PC-3 (cell line): ENCODE measurements at regions not wholly inside any gene's neighbourhood (a gene's known extent, or its start where the extent isn't known, plus 50 kb on each side); places are given as distances from the start of the nearest gene placed in this dataset.

Experiments used
- ATAC-seq: fragments of 200-7000 bp; cut with Tn5 transposase; 2 replicates; pipeline ENCODE4 v1.9.1; 2020; ENCODE audit warnings: mild to moderate bottlenecking, moderate library complexity
- BruUV-seq: library from RNA; stranded (reverse); fragments of 400-500 nt; replicated peaks from 2 replicates; lab custom pipeline; 2021; lab: Mats Ljungman, UMichigan
- CTCF ChIA-PET: fragments of 300-600 bp; sonication (Branson Sonifier 250); formaldehyde crosslinking; loops from one replicate; lab custom pipeline; 2022; ENCODE audit warnings: antibody characterized with exemption; lab: Charles Lee
- POLR2A ChIA-PET: fragments of 300-600 bp; sonication (Branson Sonifier 250); formaldehyde crosslinking; loops from one replicate; lab custom pipeline; 2022; ENCODE audit warnings: antibody characterized with exemption; ENCODE audit not compliant: unreplicated experiment; lab: Charles Lee
- DNase-seq: peaks from one replicate; pipeline ENCODE4 v3.0.0-alpha.2; 2015
- H2AFZ ChIP-seq: fragments of 300-600 bp; sonication (generic); 2 replicates; pipeline ENCODE4 v1.6.0; 2016; ENCODE audit warnings: antibody characterized with exemption, low read length
- H3F3A ChIP-seq: fragments of 300-600 bp; sonication (generic); one replicate; pipeline ENCODE4 v1.6.0; 2017; ENCODE audit warnings: antibody characterized with exemption, low read length, control low read depth, mild to moderate bottlenecking; ENCODE audit not compliant: unreplicated experiment
- H3K27ac ChIP-seq: fragments of 300-600 bp; sonication (generic); 2 replicates; pipeline ENCODE4 v1.5.1; 2016; ENCODE audit warnings: mild to moderate bottlenecking, low read length
- H3K27me3 ChIP-seq: fragments of 300-600 bp; sonication (generic); 2 replicates; pipeline ENCODE4 v1.6.1; 2016; ENCODE audit warnings: low read length, mixed read lengths
- H3K36me3 ChIP-seq: fragments of 300-600 bp; sonication (generic); 2 replicates; pipeline ENCODE4 v1.6.1; 2016; ENCODE audit warnings: low read depth, mixed run types, low read length, mixed read lengths
- H3K4me1 ChIP-seq: fragments of 300-600 bp; sonication (generic); 2 replicates; pipeline ENCODE4 v1.5.1; 2016; ENCODE audit warnings: low read length; ENCODE audit not compliant: insufficient read depth
- H3K4me2 ChIP-seq: fragments of 300-600 bp; sonication (generic); 2 replicates; pipeline ENCODE4 v1.6.0; 2016; ENCODE audit warnings: low read length
- H3K4me3 ChIP-seq: fragments of 300-600 bp; sonication (generic); 2 replicates; pipeline ENCODE4 v1.5.1; 2016; ENCODE audit warnings: mild to moderate bottlenecking, low read length, mixed read lengths
- H3K79me2 ChIP-seq: fragments of 300-600 bp; sonication (generic); 2 replicates; pipeline ENCODE4 v1.6.1; 2017; ENCODE audit warnings: low read length, mixed read lengths
- H3K9ac ChIP-seq: fragments of 300-600 bp; sonication (generic); 2 replicates; pipeline ENCODE4 v1.6.0; 2016; ENCODE audit warnings: mild to moderate bottlenecking, low read length
- H3K9me2 ChIP-seq: fragments of 300-600 bp; sonication (generic); replicated peaks from 2 replicates; pipeline ENCODE4 v1.6.1; 2016; ENCODE audit warnings: mixed run types, low read length, mixed read lengths
- H3K9me3 ChIP-seq: fragments of 300-600 bp; sonication (generic); 2 replicates; pipeline ENCODE4 v1.6.1; 2016; ENCODE audit warnings: low read length, mixed read lengths
- H4K20me1 ChIP-seq: fragments of 300-600 bp; sonication (generic); 2 replicates; pipeline ENCODE4 v1.6.1; 2016; ENCODE audit warnings: low read length, mixed read lengths
- EZH2 ChIP-seq: fragments of 300-600 bp; sonication (generic); IDR thresholded peaks from one replicate; pipeline ENCODE4 v1.6.1; 2017; ENCODE audit warnings: antibody characterized with exemption, mild to moderate bottlenecking, low read length; ENCODE audit not compliant: unreplicated experiment
- EZH2phosphoT487 ChIP-seq: fragments of 300-600 bp; sonication (generic); IDR thresholded peaks from 2 replicates; pipeline ENCODE4 v1.6.1; 2018; ENCODE audit warnings: mild to moderate bottlenecking, antibody characterized with exemption, low read length, borderline replicate concordance
- intact Hi-C: fragments of 100-400 bp; cut with micrococcal nuclease; formaldehyde crosslinking; loops from 2 replicates; pipeline ENCODE4 v1.9.0; 2023
- TF ChIP-seq, protein P1 (sequence below): fragments of 300-600 bp; sonication (generic); conservative IDR thresholded peaks from 2 replicates; pipeline ENCODE4 v1.5.1; 2017; ENCODE audit warnings: antibody characterized with exemption, low read depth, mild to moderate bottlenecking, low read length

DNA sequence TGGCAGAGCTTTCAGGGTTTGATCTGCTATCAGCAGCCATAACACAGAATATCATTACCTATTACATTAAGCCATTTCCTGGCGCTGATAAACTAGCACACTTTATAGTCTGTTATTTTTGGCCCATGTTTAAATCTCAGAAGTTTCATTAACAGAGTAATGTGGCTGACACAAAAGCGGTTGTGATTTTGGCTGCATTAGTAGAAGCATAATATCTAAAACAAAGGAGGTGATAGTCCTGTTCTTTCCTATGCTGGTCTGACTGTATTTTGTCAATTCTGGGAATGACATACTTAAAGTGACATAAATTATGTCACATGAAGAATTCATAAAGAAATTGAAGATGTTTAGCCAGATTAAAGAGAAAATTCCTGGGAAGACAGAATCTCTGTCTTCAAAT, 151.3 kb upstream of the KCND3 start:
- Histone ChIP-seq H3K4me2 (no peak overlapping the region), H3K27me3 (peaks cover 52% of the 10 kb centered on the region), H3K4me1 (no peaks in the 10 kb centered on the region), H4K20me1 (no peaks in the 10 kb centered on the region), H3K9me2 (no peaks in the 10 kb centered on the region), H3K9me3 (no peaks in the 10 kb centered on the region), H3K36me3 (no peaks in the 10 kb centered on the region), H3K79me2 (no peaks in the 10 kb centered on the region), H2AFZ (no peak overlapping the region), H3K4me3 (no peak overlapping the region), H3F3A (no peaks in the 10 kb centered on the region), H3K27ac (no peak overlapping the region), H3K9ac (no peak overlapping the region)
- BruUV-seq = no TSS peak
- POLR2A ChIA-PET = no interaction called here
- intact Hi-C loops = no loop called here
- no peak for ATAC-seq
- TF ChIP-seq, protein P1, sequence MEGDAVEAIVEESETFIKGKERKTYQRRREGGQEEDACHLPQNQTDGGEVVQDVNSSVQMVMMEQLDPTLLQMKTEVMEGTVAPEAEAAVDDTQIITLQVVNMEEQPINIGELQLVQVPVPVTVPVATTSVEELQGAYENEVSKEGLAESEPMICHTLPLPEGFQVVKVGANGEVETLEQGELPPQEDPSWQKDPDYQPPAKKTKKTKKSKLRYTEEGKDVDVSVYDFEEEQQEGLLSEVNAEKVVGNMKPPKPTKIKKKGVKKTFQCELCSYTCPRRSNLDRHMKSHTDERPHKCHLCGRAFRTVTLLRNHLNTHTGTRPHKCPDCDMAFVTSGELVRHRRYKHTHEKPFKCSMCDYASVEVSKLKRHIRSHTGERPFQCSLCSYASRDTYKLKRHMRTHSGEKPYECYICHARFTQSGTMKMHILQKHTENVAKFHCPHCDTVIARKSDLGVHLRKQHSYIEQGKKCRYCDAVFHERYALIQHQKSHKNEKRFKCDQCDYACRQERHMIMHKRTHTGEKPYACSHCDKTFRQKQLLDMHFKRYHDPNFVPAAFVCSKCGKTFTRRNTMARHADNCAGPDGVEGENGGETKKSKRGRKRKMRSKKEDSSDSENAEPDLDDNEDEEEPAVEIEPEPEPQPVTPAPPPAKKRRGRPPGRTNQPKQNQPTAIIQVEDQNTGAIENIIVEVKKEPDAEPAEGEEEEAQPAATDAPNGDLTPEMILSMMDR = no peak
- no peak for TF ChIP-seq EZH2
- no peak for TF ChIP-seq EZH2phosphoT487
- CTCF ChIA-PET = no interaction called here
- no peak for DNase-seq

- no peak overlapping the region for H3K9ac ChIP-seq
- no peak overlapping the region for H2AFZ ChIP-seq
- no peaks in the 10 kb centered on the region for H3K36me3 ChIP-seq
- ATAC-seq (no peak), DNase-seq (no peak)
- no peaks in the 10 kb centered on the region for H3F3A ChIP-seq
- no peaks in the 10 kb centered on the region for H3K79me2 ChIP-seq
- no peaks in the 10 kb centered on the region for H4K20me1 ChIP-seq
- no TSS peak for BruUV-seq
- H3K27me3 ChIP-seq = peaks cover 50% of the 10 kb centered on the region
- intact Hi-C loops = no loop called here
- H3K9me2 ChIP-seq = no peaks in the 10 kb centered on the region
- H3K9me3 ChIP-seq = no peaks in the 10 kb centered on the region
- no peak overlapping the region for H3K27ac ChIP-seq
- no peaks in the 10 kb centered on the region for H3K4me1 ChIP-seq
- POLR2A ChIA-PET = no interaction called here
- TF ChIP-seq EZH2phosphoT487 (no peak), EZH2 (no peak)
- TF ChIP-seq, protein P1 = no peak
- CTCF ChIA-PET = no interaction called here
- no peak overlapping the region for H3K4me3 ChIP-seq
- H3K4me2 ChIP-seq = no peak overlapping the region
Measured at GRCh38 chr1:112141301-112141700, 151.8 kb upstream of the KCND3 start.

DNA sequence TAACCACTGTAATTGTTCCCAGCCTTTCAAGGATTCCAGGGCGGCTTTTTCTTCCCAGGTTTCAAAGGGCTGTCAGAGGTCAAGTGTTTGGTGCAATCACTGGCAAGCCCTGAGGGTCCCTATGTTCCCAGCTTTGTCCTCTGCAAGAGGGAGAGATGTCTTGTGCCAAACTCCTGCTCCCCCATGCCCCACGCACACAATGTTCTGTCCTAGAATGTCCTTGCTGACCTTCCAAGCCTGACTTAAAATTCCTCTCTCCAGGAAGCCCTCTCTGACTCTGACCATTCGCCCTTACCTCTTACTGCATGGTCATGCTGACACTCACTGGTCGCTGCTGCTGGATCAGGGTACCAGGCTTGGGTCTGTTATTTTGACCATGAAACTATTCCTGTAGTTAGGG, 152.5 kb upstream of the KCND3 start:
- intact Hi-C loops = no loop called here

More for the DNA sequence above, 152.5 kb upstream of the KCND3 start:
- BruUV-seq = no TSS peak
- no peaks in the 10 kb centered on the region for H3K36me3 ChIP-seq
- H3K9me2 ChIP-seq = no peaks in the 10 kb centered on the region
- no peak for ATAC-seq
- no peak overlapping the region for H3K4me3 ChIP-seq
- no peaks in the 10 kb centered on the region for H3K9me3 ChIP-seq
- ChIA-PET POLR2A (no interaction called here), CTCF (no interaction called here)
- no peaks in the 10 kb centered on the region for H3K79me2 ChIP-seq
- peaks cover 46% of the 10 kb centered on the region for H3K27me3 ChIP-seq
- no peaks in the 10 kb centered on the region for H4K20me1 ChIP-seq
- H3F3A ChIP-seq = no peaks in the 10 kb centered on the region
- no peak overlapping the region for H3K4me2 ChIP-seq
- TF ChIP-seq, protein P1 = no peak
- TF ChIP-seq EZH2phosphoT487 (no peak), EZH2 (no peak)
- no peak for DNase-seq
- no peaks in the 10 kb centered on the region for H3K4me1 ChIP-seq
- no peak overlapping the region for H2AFZ ChIP-seq
- H3K9ac ChIP-seq = no peak overlapping the region
- no peak overlapping the region for H3K27ac ChIP-seq
